GM23338 (cell line): ENCODE measurements at regions not wholly inside any gene's neighbourhood (a gene's known extent, or its start where the extent isn't known, plus 50 kb on each side); places are given as distances from the start of the nearest gene placed in this dataset.

Source experiments
- ATAC-seq: fragments of 200-7000 bp; cut with Tn5 transposase; 3 replicates; pipeline ENCODE4 v1.9.1; 2020
- DNase-seq: peaks from one replicate; pipeline ENCODE4 v3.0.0-alpha.2; 2015; ENCODE audit warnings: low spot score
- H2AFZ ChIP-seq: fragments of 200-600 bp; sonication (generic); 2 replicates; pipeline ENCODE4 v1.8.0; 2016; ENCODE audit warnings: antibody characterized with exemption, mild to moderate bottlenecking, moderate library complexity
- H3F3A ChIP-seq: fragments of 200-600 bp; sonication (generic); replicated peaks from 2 replicates; pipeline ENCODE4 v1.8.0; 2017; ENCODE audit warnings: antibody characterized with exemption, mixed run types, low read depth
- H3K27ac ChIP-seq: fragments of 200-600 bp; sonication (generic); 2 replicates; pipeline ENCODE4 v1.6.1; 2016; ENCODE audit warnings: low read depth
- H3K27me3 ChIP-seq: fragments of 200-600 bp; sonication (generic); 2 replicates; pipeline ENCODE4 v1.8.0; 2016; ENCODE audit warnings: mild to moderate bottlenecking, mixed run types, moderate library complexity; ENCODE audit not compliant: insufficient read depth
- H3K36me3 ChIP-seq: fragments of 200-600 bp; sonication (generic); 2 replicates; pipeline ENCODE4 v1.8.0; 2016; ENCODE audit warnings: mild to moderate bottlenecking; ENCODE audit not compliant: insufficient read depth
- H3K4me1 ChIP-seq: fragments of 200-600 bp; sonication (generic); 2 replicates; pipeline ENCODE4 v1.8.0; 2016; ENCODE audit warnings: mild to moderate bottlenecking, moderate library complexity; ENCODE audit not compliant: insufficient read depth
- H3K4me2 ChIP-seq: fragments of 200-600 bp; sonication (generic); 2 replicates; pipeline ENCODE4 v1.7.1; 2017; ENCODE audit warnings: mixed run types
- H3K4me3 ChIP-seq: fragments of 200-600 bp; sonication (generic); 2 replicates; pipeline ENCODE4 v1.6.1; 2016; ENCODE audit warnings: mixed run types
- H3K79me2 ChIP-seq: fragments of 200-600 bp; sonication (generic); replicated peaks from 2 replicates; pipeline ENCODE4 v1.8.0; 2017; ENCODE audit warnings: mild to moderate bottlenecking; ENCODE audit not compliant: insufficient read depth
- H3K9me2 ChIP-seq: fragments of 200-600 bp; sonication (generic); 2 replicates; pipeline ENCODE4 v1.8.0; 2017; ENCODE audit not compliant: insufficient read depth
- H4K20me1 ChIP-seq: fragments of 200-600 bp; sonication (generic); replicated peaks from 2 replicates; pipeline ENCODE4 v1.8.0; 2017; ENCODE audit warnings: mild to moderate bottlenecking; ENCODE audit not compliant: insufficient read depth
- H3K27ac Mint-ChIP-seq: 2 replicates; pipeline ENCODE4 v1.8.0; 2020; ENCODE audit warnings: inconsistent platforms, mild to moderate bottlenecking, moderate library complexity, mixed read lengths
- H3K27me3 Mint-ChIP-seq: 3 replicates; pipeline ENCODE4 v1.8.0; 2022; ENCODE audit warnings: low read depth, mild to moderate bottlenecking, moderate library complexity, mixed read lengths, inconsistent platforms; ENCODE audit not compliant: insufficient read depth, poor library complexity
- H3K36me3 Mint-ChIP-seq: 3 replicates; pipeline ENCODE4 v1.8.0; 2021; ENCODE audit warnings: low read depth, mild to moderate bottlenecking, inconsistent platforms, moderate library complexity, mixed read lengths
- H3K4me1 Mint-ChIP-seq: 3 replicates; pipeline ENCODE4 v1.8.0; 2020; ENCODE audit warnings: mild to moderate bottlenecking, inconsistent platforms, mixed read lengths
- H3K4me3 Mint-ChIP-seq: 3 replicates; pipeline ENCODE4 v1.8.0; 2021; ENCODE audit warnings: moderate library complexity, mild to moderate bottlenecking, inconsistent platforms, mixed read lengths
- H3K9me3 Mint-ChIP-seq: 3 replicates; pipeline ENCODE4 v1.8.0; 2020; ENCODE audit warnings: moderate library complexity, mild to moderate bottlenecking, inconsistent platforms, mixed read lengths
- NANOG ChIP-seq: IDR thresholded peaks from 2 replicates; pipeline ENCODE4 v1.6.1; 2016; ENCODE audit warnings: antibody characterized with exemption, borderline replicate concordance
- POLR2AphosphoS5 ChIP-seq: IDR thresholded peaks from 2 replicates; pipeline ENCODE4 v1.6.1; 2016; ENCODE audit warnings: antibody characterized with exemption, low read depth
- REST ChIP-seq: IDR thresholded peaks from one replicate; pipeline ENCODE4 v1.6.1; 2018; ENCODE audit warnings: antibody characterized with exemption; ENCODE audit not compliant: unreplicated experiment
- STAT1 ChIP-seq: IDR thresholded peaks from one replicate; pipeline ENCODE4 v1.6.1; 2016; ENCODE audit warnings: antibody characterized with exemption; ENCODE audit not compliant: unreplicated experiment
- ZNF114 ChIP-seq: fragments of 250-450 bp; sonication (Bioruptor Pico); IDR thresholded peaks from 2 replicates; pipeline ENCODE4 v1.5.0; 2020; ENCODE audit warnings: mild to moderate bottlenecking, moderate library complexity
- ZNF331 ChIP-seq: fragments of 250-450 bp; sonication (Bioruptor Pico); IDR thresholded peaks from 2 replicates; pipeline ENCODE4 v1.5.0; 2020; ENCODE audit warnings: low read depth, mild to moderate bottlenecking, moderate library complexity
- TF ChIP-seq, protein P1 (sequence below): fragments of 250-450 bp; sonication (Bioruptor Pico); IDR thresholded peaks from 2 replicates; pipeline ENCODE4 v1.5.0; 2020; ENCODE audit warnings: mild to moderate bottlenecking, moderate library complexity
- TF ChIP-seq, protein P2 (sequence below), 2 experiments: fragments of 200-600 bp in 1 of 2; sonication (generic) in 1 of 2; conservative IDR thresholded peaks; 2 replicates each; pipeline versions ENCODE4 v1.5.1 to v1.6.1; 2016 to 2017; ENCODE audit warnings: antibody characterized with exemption in 2 of 2, low read depth in 2 of 2, mild to moderate bottlenecking in 2 of 2, moderate library complexity in 1 of 2

DNA sequence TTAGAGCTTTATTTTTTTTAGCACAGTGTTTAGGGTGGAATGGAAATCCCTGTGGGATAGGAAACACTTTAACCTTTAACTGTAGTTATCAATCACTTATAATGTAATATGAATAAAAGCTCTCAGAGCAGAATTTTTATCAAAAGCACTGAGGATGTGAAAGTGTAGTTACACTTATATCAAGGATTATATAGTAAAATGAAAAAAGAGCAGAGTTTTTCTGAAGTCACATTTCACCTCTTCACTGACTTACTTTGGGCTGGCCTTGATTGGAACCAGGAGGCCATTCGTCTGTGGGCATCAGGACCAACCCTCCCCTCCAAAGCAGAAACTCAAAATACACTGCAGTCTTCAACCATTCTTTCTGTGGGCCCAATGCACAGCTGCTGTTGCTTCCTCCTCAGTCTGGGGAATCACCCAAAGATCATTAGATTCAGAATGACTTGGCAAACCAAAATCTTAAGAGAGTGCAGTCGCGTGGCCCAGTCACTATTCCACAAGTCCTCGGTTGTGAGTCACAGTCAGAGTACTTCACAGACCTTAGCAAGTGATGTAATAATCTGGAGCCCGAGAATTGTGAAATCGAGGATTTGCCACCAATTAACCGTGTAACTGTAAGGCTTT is 132.6 kb upstream of the COL8A1 start (continued):
- no peak for TF ChIP-seq REST
- TF ChIP-seq NANOG, result no peak

DNA sequence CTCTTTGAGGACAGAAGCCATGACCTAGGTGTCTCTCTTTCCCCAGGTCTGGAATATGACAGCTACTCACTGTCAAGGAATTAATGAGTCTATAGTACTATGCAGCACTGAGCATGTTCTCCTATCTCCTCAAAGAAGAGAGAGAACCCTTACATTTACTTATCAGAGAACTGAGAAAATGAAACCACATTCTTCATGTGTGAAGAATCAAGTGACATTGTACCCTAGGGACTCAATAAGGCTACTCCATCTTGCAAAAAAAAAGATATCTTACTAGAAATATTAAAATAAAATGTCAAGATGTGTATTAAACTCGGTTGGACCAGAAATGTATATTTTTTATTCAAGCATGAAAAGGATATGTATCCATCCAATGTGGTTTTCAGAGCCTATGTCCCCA is 133.2 kb upstream of the COL8A1 start:
- no peak for ATAC-seq
- no peak overlapping the region for H3K27ac ChIP-seq

More for the DNA sequence above, 133.2 kb upstream of the COL8A1 start:
- Histone ChIP-seq H3K79me2 (no peaks in the 10 kb centered on the region), H3K27me3 (no peaks in the 10 kb centered on the region), H3K4me3 (no peak overlapping the region), H3K36me3 (no peaks in the 10 kb centered on the region), H3F3A (no peaks in the 10 kb centered on the region), H3K4me1 (no peaks in the 10 kb centered on the region), H2AFZ (no peak overlapping the region), H3K9me2 (no peaks in the 10 kb centered on the region), H3K4me2 (no peak overlapping the region), H4K20me1 (no peaks in the 10 kb centered on the region; the same call in 1 of the 2 replicates)
- H3K4me1 Mint-ChIP-seq, result no peaks in the 10 kb centered on the region
- no peaks in the 10 kb centered on the region for H3K27me3 Mint-ChIP-seq
- no peak overlapping the region for H3K4me3 Mint-ChIP-seq
- H3K27ac Mint-ChIP-seq, result no peak overlapping the region
- H3K36me3 Mint-ChIP-seq, result no peaks in the 10 kb centered on the region
- no peak for DNase-seq
- TF ChIP-seq NANOG (no peak), ZNF331 (CRISPR knock-in tag) (no peak), POLR2AphosphoS5 (no peak), ZNF114 (no peak), STAT1 (no peak)
- TF ChIP-seq, protein P1, sequence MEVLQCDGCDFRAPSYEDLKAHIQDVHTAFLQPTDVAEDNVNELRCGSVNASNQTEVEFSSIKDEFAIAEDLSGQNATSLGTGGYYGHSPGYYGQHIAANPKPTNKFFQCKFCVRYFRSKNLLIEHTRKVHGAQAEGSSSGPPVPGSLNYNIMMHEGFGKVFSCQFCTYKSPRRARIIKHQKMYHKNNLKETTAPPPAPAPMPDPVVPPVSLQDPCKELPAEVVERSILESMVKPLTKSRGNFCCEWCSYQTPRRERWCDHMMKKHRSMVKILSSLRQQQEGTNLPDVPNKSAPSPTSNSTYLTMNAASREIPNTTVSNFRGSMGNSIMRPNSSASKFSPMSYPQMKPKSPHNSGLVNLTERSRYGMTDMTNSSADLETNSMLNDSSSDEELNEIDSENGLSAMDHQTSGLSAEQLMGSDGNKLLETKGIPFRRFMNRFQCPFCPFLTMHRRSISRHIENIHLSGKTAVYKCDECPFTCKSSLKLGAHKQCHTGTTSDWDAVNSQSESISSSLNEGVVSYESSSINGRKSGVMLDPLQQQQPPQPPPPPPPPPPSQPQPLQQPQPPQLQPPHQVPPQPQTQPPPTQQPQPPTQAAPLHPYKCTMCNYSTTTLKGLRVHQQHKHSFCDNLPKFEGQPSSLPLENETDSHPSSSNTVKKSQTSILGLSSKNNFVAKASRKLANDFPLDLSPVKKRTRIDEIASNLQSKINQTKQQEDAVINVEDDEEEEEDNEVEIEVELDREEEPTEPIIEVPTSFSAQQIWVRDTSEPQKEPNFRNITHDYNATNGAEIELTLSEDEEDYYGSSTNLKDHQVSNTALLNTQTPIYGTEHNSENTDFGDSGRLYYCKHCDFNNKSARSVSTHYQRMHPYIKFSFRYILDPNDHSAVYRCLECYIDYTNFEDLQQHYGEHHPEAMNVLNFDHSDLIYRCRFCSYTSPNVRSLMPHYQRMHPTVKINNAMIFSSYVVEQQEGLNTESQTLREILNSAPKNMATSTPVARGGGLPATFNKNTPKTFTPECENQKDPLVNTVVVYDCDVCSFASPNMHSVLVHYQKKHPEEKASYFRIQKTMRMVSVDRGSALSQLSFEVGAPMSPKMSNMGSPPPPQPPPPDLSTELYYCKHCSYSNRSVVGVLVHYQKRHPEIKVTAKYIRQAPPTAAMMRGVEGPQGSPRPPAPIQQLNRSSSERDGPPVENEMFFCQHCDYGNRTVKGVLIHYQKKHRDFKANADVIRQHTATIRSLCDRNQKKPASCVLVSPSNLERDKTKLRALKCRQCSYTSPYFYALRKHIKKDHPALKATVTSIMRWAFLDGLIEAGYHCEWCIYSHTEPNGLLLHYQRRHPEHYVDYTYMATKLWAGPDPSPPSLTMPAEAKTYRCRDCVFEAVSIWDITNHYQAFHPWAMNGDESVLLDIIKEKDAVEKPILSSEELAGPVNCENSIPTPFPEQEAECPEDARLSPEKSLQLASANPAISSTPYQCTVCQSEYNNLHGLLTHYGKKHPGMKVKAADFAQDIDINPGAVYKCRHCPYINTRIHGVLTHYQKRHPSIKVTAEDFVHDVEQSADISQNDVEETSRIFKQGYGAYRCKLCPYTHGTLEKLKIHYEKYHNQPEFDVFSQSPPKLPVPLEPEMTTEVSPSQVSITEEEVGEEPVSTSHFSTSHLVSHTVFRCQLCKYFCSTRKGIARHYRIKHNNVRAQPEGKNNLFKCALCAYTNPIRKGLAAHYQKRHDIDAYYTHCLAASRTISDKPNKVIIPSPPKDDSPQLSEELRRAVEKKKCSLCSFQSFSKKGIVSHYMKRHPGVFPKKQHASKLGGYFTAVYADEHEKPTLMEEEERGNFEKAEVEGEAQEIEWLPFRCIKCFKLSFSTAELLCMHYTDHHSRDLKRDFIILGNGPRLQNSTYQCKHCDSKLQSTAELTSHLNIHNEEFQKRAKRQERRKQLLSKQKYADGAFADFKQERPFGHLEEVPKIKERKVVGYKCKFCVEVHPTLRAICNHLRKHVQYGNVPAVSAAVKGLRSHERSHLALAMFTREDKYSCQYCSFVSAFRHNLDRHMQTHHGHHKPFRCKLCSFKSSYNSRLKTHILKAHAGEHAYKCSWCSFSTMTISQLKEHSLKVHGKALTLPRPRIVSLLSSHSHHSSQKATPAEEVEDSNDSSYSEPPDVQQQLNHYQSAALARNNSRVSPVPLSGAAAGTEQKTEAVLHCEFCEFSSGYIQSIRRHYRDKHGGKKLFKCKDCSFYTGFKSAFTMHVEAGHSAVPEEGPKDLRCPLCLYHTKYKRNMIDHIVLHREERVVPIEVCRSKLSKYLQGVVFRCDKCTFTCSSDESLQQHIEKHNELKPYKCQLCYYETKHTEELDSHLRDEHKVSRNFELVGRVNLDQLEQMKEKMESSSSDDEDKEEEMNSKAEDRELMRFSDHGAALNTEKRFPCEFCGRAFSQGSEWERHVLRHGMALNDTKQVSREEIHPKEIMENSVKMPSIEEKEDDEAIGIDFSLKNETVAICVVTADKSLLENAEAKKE (CRISPR knock-in tag), result no peak
- TF ChIP-seq, protein P2, sequence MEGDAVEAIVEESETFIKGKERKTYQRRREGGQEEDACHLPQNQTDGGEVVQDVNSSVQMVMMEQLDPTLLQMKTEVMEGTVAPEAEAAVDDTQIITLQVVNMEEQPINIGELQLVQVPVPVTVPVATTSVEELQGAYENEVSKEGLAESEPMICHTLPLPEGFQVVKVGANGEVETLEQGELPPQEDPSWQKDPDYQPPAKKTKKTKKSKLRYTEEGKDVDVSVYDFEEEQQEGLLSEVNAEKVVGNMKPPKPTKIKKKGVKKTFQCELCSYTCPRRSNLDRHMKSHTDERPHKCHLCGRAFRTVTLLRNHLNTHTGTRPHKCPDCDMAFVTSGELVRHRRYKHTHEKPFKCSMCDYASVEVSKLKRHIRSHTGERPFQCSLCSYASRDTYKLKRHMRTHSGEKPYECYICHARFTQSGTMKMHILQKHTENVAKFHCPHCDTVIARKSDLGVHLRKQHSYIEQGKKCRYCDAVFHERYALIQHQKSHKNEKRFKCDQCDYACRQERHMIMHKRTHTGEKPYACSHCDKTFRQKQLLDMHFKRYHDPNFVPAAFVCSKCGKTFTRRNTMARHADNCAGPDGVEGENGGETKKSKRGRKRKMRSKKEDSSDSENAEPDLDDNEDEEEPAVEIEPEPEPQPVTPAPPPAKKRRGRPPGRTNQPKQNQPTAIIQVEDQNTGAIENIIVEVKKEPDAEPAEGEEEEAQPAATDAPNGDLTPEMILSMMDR (conservative IDR thresholded peaks at IDR 0.05; ENCODE audit: low read depth in 2 of 2), result no peak
- H3K9me3 Mint-ChIP-seq, result no peaks in the 10 kb centered on the region
